22Rv1 (cell line): ENCODE measurements at regions not wholly inside any gene's neighbourhood (a gene's known extent, or its start where the extent isn't known, plus 50 kb on each side); places are given as distances from the start of the nearest gene placed in this dataset.

Experiments
- CTCF ChIP-seq: fragments of 450-650 bp; IDR thresholded peaks from 2 replicates; pipeline ENCODE4 v1.5.1; 2017; ENCODE audit warnings: mild to moderate bottlenecking
- ZFX ChIP-seq: fragments of 450-650 bp; IDR thresholded peaks from 2 replicates; pipeline ENCODE4 v1.6.1; 2017; ENCODE audit warnings: antibody characterized with exemption, borderline replicate concordance

GRCh38 chr10:8852546-8852945, 798.1 kb downstream of the GATA3 start:
- TF ChIP-seq CTCF (no peak), ZFX (no peak)
